Right lobe of liver (tissue), 4 donors: ENCODE measurements at regions not wholly inside any gene's neighbourhood (a gene's known extent, or its start where the extent isn't known, plus 50 kb on each side); places are given as distances from the start of the nearest gene placed in this dataset.

Source experiments
- CTCF ChIP-seq, 4 donors: fragments of 200-600 bp in 3 of 4; fragments of 450-650 bp in 1 of 4; IDR thresholded peaks; one replicate each; pipeline versions ENCODE4 v1.5.1 to v1.8.0; 2016 to 2022; ENCODE audit warnings: antibody characterized with exemption in 4 of 4, mild to moderate bottlenecking in 2 of 4
- POLR2A ChIP-seq: fragments of 450-650 bp; IDR thresholded peaks from one replicate; pipeline ENCODE4 v1.6.1; 2017; ENCODE audit warnings: antibody characterized with exemption, mild to moderate bottlenecking
- donor health status: DM: no; HTN: no; CAD: no.
- donor health status: DM: no; HTN: no; CAD: no.
- donor health status: DM: no; HTN: yes; CAD: no.

- TF ChIP-seq CTCF (IDR thresholded peaks at IDR 0.05), result no peak
- TF ChIP-seq POLR2A, result no peak
Measured at GRCh38 chr4:141576585-141577110, 59.7 kb upstream of the IL15 start.
